Fibroblast of mammary gland (primary cell): ENCODE measurements at regions not wholly inside any gene's neighbourhood (a gene's known extent, or its start where the extent isn't known, plus 50 kb on each side); places are given as distances from the start of the nearest gene placed in this dataset.

ENCODE experiments used
- DNase-seq: peaks from one replicate; pipeline ENCODE4 v3.0.0-alpha.2; 2010; ENCODE audit warnings: low read depth
- H3K4me3 ChIP-seq: 2 replicates; pipeline ENCODE4 v1.5.1; 2011; ENCODE audit warnings: low read depth, mild to moderate bottlenecking, low read length, moderate library complexity; ENCODE audit not compliant: control insufficient read depth
- TF ChIP-seq, protein P1 (sequence below): conservative IDR thresholded peaks from 2 replicates; pipeline ENCODE4 v1.5.1; 2011; ENCODE audit warnings: low read depth, low read length, inconsistent platforms; ENCODE audit not compliant: control insufficient read depth, insufficient read depth

DNA sequence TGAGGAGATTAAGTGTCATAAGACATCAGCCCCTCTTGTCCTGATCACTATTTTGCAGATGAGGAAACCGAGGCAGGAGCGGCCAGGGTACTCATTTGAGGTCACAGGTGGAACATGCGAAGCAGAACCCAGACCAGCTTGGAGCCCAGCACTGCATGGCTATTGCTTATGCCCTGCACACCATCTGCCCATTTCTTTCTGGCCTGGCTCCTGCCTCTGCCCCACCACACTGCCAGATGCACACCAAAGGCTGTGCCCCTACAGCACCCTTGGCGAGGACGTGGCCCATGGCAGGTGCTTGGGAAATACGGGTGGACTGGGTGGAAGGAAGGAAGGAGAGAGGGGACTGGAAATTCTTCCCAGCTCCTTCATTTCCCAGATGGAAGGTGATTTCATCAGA lies 222.9 kb downstream of the CTTN start:
- DNase-seq = no peak

DNA sequence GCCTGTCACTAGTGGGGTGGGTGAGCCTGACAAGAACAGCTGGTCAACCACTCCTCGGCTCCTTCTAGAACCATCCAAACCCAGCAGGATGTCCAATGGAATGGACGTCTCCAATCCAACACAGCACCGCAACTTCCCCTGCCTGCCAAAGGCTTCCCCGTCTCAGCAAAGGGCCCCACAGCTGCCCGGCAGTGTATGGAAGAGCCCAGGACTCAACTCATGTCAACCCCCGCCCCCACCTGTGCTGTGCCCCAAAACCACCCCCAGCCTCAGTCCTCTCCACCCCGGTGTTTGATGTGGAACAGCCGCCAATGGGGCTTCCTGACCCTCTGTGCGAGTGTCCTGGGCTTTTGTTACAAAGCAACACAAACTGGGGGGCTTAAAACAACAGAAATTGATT lies 223.8 kb downstream of the CTTN start:
- DNase-seq = no peak
- H3K4me3 ChIP-seq = no peak overlapping the region
- TF ChIP-seq, protein P1, sequence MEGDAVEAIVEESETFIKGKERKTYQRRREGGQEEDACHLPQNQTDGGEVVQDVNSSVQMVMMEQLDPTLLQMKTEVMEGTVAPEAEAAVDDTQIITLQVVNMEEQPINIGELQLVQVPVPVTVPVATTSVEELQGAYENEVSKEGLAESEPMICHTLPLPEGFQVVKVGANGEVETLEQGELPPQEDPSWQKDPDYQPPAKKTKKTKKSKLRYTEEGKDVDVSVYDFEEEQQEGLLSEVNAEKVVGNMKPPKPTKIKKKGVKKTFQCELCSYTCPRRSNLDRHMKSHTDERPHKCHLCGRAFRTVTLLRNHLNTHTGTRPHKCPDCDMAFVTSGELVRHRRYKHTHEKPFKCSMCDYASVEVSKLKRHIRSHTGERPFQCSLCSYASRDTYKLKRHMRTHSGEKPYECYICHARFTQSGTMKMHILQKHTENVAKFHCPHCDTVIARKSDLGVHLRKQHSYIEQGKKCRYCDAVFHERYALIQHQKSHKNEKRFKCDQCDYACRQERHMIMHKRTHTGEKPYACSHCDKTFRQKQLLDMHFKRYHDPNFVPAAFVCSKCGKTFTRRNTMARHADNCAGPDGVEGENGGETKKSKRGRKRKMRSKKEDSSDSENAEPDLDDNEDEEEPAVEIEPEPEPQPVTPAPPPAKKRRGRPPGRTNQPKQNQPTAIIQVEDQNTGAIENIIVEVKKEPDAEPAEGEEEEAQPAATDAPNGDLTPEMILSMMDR = no peak

More for the DNA sequence above, 222.9 kb downstream of the CTTN start:
- H3K4me3 ChIP-seq = no peak overlapping the region
- TF ChIP-seq, protein P1 = no peak

DNA sequence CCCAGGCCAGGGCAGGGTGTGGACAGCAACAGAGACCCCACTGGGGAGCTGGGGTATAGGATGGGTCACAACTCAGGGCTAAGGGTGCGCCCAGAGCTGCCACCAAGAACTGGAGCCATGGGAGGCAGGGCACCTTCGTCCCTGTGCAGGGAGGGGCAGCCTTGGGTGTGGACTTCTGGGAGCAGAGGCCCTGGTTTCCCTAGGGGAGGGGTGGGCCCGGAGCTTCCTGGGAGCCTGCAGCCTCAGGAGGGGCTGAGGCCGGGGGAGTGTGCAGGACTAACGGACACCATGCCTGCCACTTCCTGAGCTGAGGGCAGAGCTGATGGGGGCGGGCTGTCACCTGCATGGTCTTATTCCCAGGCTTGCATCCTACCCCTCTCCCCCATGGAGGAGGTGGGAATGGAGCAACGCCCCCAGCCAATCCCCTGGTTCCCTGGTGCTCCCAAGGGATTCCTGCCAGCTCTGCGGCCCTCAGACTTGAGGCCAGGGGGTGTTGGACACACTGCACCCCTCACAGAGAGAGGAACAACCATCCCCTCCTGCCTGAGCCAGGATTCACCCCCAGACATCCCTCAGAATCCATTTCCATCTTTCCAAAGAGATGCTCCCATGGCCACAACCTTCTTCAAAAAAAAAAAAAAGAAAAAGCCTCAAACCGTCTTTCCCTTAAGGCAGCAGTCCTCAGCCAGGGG lies 225.7 kb downstream of the CTTN start:
- no peak overlapping the region for H3K4me3 ChIP-seq
- TF ChIP-seq, protein P1 = no peak
- DNase-seq = no peak

DNA sequence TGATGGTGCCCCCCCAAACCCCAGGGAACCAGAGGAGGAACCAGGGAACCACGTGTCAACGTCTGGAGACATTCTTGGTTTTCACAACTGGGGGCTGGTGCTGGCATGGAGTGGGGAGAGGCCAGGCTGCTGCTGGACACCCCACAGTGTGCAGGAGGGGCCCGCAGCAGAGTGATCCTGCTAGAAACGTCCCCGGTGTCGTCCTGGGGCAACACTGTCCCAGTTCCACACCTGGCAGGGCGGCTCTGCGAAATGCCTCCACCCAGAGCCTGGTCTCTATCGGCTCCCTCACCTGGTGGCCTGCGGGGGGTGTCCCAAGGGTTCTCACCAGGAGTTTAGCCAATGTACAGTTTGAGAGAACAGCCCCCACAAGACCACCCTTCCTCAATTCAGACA lies 226.3 kb downstream of the CTTN start:
- no peak for DNase-seq
- H3K4me3 ChIP-seq = no peak overlapping the region
- TF ChIP-seq, protein P1 = no peak

DNA sequence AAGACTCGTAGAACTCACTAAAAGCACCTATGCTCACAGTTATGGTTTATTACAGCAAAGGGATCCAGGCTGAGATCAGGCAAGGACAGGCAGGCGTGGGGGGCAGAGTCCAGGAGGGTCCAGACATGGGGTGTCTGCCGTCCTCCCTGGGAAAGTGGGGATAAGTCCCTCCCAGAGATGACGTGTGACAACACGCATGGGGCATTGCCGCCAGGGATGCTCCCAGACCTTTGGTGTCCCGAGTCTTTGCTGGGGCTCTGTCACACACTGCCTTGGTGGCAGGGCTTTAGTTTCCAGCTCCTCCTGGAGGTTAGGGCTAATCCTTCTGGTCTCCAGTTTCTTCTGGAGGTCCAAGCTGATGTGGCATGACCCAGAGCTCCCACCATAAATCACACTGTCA lies 226.7 kb downstream of the CTTN start:
- DNase-seq = no peak
- H3K4me3 ChIP-seq = no peak overlapping the region
- TF ChIP-seq, protein P1 = no peak

DNA sequence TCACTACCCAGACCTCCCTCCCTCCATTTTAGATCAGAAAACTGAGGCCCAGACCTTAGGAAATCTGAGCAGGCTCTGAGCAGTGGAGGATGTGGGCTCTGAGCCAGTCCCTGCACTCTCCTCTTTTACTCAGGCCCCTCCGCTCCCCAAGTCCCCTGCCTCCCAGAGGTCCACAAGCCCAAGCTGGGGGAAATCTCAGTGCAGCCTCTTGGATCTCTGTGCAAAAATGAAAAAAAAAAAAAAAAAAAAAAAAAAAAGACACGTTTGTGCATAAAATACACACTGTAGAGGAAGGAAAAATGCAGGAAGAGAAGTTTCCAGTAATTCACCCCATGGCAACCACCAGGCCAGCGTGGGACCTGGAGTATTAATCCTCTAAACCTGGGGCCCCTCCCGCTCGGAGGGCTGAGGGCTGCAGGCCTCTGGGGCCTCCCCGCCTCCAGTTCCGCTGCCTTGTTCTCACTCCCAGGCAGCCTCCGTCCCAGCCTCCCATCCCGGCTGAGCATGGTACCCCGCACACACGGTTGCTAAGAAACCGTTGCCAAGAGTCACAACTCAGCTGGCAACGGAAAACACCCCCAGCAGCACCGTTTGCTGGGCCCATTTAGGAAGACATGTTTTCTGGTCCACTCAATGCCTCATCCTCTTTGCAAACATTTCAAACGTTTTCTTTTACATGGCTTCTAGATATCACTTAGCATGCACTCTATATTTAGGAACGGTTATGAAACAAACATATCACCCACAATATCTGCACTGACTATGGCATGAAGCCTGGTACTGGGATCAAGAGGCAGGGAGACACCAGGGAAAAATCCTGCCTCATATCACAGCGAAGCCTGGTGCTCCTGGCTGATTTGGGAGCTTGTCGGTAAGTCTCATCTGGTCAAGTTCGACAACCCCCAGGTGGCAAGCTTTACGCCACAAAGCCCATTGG lies 227.5 kb downstream of the CTTN start:
- DNase-seq = no peak
- TF ChIP-seq, protein P1 = no peak
- no peak overlapping the region for H3K4me3 ChIP-seq
